GM23338 (cell line): ENCODE measurements at regions not wholly inside any gene's neighbourhood (a gene's known extent, or its start where the extent isn't known, plus 50 kb on each side); places are given as distances from the start of the nearest gene placed in this dataset.
"Not testable (repeated sequence)": the region's sequence is repeated elsewhere in the genome, so short reads cannot be mapped to it uniquely, and the experiment has no call there.

Source experiments
- ATAC-seq: fragments of 200-7000 bp; cut with Tn5 transposase; 3 replicates; pipeline ENCODE4 v1.9.1; 2020
- DNase-seq: peaks from one replicate; pipeline ENCODE4 v3.0.0-alpha.2; 2015; ENCODE audit warnings: low spot score
- H2AFZ ChIP-seq: fragments of 200-600 bp; sonication (generic); 2 replicates; pipeline ENCODE4 v1.8.0; 2016; ENCODE audit warnings: antibody characterized with exemption, mild to moderate bottlenecking, moderate library complexity
- H3F3A ChIP-seq: fragments of 200-600 bp; sonication (generic); replicated peaks from 2 replicates; pipeline ENCODE4 v1.8.0; 2017; ENCODE audit warnings: antibody characterized with exemption, mixed run types, low read depth
- H3K27ac ChIP-seq: fragments of 200-600 bp; sonication (generic); 2 replicates; pipeline ENCODE4 v1.6.1; 2016; ENCODE audit warnings: low read depth
- H3K27me3 ChIP-seq: fragments of 200-600 bp; sonication (generic); 2 replicates; pipeline ENCODE4 v1.8.0; 2016; ENCODE audit warnings: mild to moderate bottlenecking, mixed run types, moderate library complexity; ENCODE audit not compliant: insufficient read depth
- H3K36me3 ChIP-seq: fragments of 200-600 bp; sonication (generic); 2 replicates; pipeline ENCODE4 v1.8.0; 2016; ENCODE audit warnings: mild to moderate bottlenecking; ENCODE audit not compliant: insufficient read depth
- H3K4me1 ChIP-seq: fragments of 200-600 bp; sonication (generic); 2 replicates; pipeline ENCODE4 v1.8.0; 2016; ENCODE audit warnings: mild to moderate bottlenecking, moderate library complexity; ENCODE audit not compliant: insufficient read depth
- H3K4me2 ChIP-seq: fragments of 200-600 bp; sonication (generic); 2 replicates; pipeline ENCODE4 v1.7.1; 2017; ENCODE audit warnings: mixed run types
- H3K4me3 ChIP-seq: fragments of 200-600 bp; sonication (generic); 2 replicates; pipeline ENCODE4 v1.6.1; 2016; ENCODE audit warnings: mixed run types
- H3K79me2 ChIP-seq: fragments of 200-600 bp; sonication (generic); replicated peaks from 2 replicates; pipeline ENCODE4 v1.8.0; 2017; ENCODE audit warnings: mild to moderate bottlenecking; ENCODE audit not compliant: insufficient read depth
- H3K9me2 ChIP-seq: fragments of 200-600 bp; sonication (generic); 2 replicates; pipeline ENCODE4 v1.8.0; 2017; ENCODE audit not compliant: insufficient read depth
- H4K20me1 ChIP-seq: fragments of 200-600 bp; sonication (generic); replicated peaks from 2 replicates; pipeline ENCODE4 v1.8.0; 2017; ENCODE audit warnings: mild to moderate bottlenecking; ENCODE audit not compliant: insufficient read depth
- H3K27ac Mint-ChIP-seq: 2 replicates; pipeline ENCODE4 v1.8.0; 2020; ENCODE audit warnings: inconsistent platforms, mild to moderate bottlenecking, moderate library complexity, mixed read lengths
- H3K27me3 Mint-ChIP-seq: 3 replicates; pipeline ENCODE4 v1.8.0; 2022; ENCODE audit warnings: low read depth, mild to moderate bottlenecking, moderate library complexity, mixed read lengths, inconsistent platforms; ENCODE audit not compliant: insufficient read depth, poor library complexity
- H3K36me3 Mint-ChIP-seq: 3 replicates; pipeline ENCODE4 v1.8.0; 2021; ENCODE audit warnings: low read depth, mild to moderate bottlenecking, inconsistent platforms, moderate library complexity, mixed read lengths
- H3K4me1 Mint-ChIP-seq: 3 replicates; pipeline ENCODE4 v1.8.0; 2020; ENCODE audit warnings: mild to moderate bottlenecking, inconsistent platforms, mixed read lengths
- H3K4me3 Mint-ChIP-seq: 3 replicates; pipeline ENCODE4 v1.8.0; 2021; ENCODE audit warnings: moderate library complexity, mild to moderate bottlenecking, inconsistent platforms, mixed read lengths
- H3K9me3 Mint-ChIP-seq: 3 replicates; pipeline ENCODE4 v1.8.0; 2020; ENCODE audit warnings: moderate library complexity, mild to moderate bottlenecking, inconsistent platforms, mixed read lengths
- CTCF ChIP-seq, 2 experiments: fragments of 200-600 bp in 1 of 2; sonication (generic) in 1 of 2; conservative IDR thresholded peaks; 2 replicates each; pipeline versions ENCODE4 v1.5.1 to v1.6.1; 2016 to 2017; ENCODE audit warnings: antibody characterized with exemption in 2 of 2, low read depth in 2 of 2, mild to moderate bottlenecking in 2 of 2, moderate library complexity in 1 of 2
- ETS1 ChIP-seq: IDR thresholded peaks from 2 replicates; pipeline ENCODE4 v1.6.1; 2016; ENCODE audit warnings: antibody characterized with exemption
- EZH2phosphoT487 ChIP-seq: fragments of 200-600 bp; sonication (generic); IDR thresholded peaks from one replicate; pipeline ENCODE4 v1.8.1; 2018; ENCODE audit warnings: antibody characterized with exemption; ENCODE audit not compliant: unreplicated experiment
- JUNB ChIP-seq: IDR thresholded peaks from one replicate; pipeline ENCODE4 v1.6.1; 2016; ENCODE audit warnings: antibody characterized with exemption; ENCODE audit not compliant: unreplicated experiment
- NANOG ChIP-seq: IDR thresholded peaks from 2 replicates; pipeline ENCODE4 v1.6.1; 2016; ENCODE audit warnings: antibody characterized with exemption, borderline replicate concordance
- ZNF114 ChIP-seq: fragments of 250-450 bp; sonication (Bioruptor Pico); IDR thresholded peaks from 2 replicates; pipeline ENCODE4 v1.5.0; 2020; ENCODE audit warnings: mild to moderate bottlenecking, moderate library complexity
- ZNF462 ChIP-seq: fragments of 250-450 bp; sonication (Bioruptor Pico); IDR thresholded peaks from 2 replicates; pipeline ENCODE4 v1.5.0; 2020; ENCODE audit warnings: mild to moderate bottlenecking, moderate library complexity

DNA sequence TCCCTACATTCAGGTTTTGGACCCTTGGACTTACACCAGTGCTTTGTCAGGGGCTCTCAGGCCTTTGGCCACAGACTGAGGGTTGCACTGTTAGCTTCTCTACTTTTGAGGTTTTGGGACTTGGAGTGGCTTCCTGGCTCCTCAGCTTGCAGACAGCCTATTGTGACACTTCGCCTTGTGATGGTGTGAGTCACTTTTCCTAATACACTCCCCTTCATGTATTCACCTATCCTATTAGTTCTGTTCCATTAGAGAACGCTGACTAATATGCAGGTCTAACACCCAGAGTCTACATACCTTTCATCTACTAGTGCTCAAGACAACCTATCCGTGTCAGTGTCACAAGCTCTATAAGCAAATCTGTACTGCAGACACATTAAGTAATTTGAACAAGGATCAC, 605.3 kb downstream of the KCNT2 start (continued):
- TF ChIP-seq ZNF462 (CRISPR knock-in tag) (no peak), ZNF114 (CRISPR knock-in tag) (no peak), EZH2phosphoT487 (no peak), CTCF (conservative IDR thresholded peaks at IDR 0.05; ENCODE audit: low read depth in 2 of 2) (no peak), NANOG (no peak), ETS1 (no peak), JUNB (no peak)

GRCh38 chr1:196002296-196002695, 605.9 kb downstream of the KCNT2 start:
- Mint-ChIP-seq H3K4me1 (peaks cover 39% of the 10 kb centered on the region), H3K36me3 (peaks cover 21% of the 10 kb centered on the region)
- not testable (repeated sequence) for H3K27me3 Mint-ChIP-seq, ATAC-seq, H2AFZ ChIP-seq, H3K4me2 ChIP-seq, H3K4me3 ChIP-seq, H3K79me2 ChIP-seq, H4K20me1 ChIP-seq, H3K9me3 Mint-ChIP-seq, H3K36me3 ChIP-seq, H3K27ac Mint-ChIP-seq, DNase-seq, H3K4me3 Mint-ChIP-seq, H3K27me3 ChIP-seq, H3F3A ChIP-seq, H3K27ac ChIP-seq
- peaks cover 11% of the 10 kb centered on the region for H3K9me2 ChIP-seq
- TF ChIP-seq ZNF462 (CRISPR knock-in tag): peak; percentile 48; the same call in 1 of the 2 replicates
- peaks cover 11% of the 10 kb centered on the region for H3K4me1 ChIP-seq
